ENCODE measurements at regions not wholly inside any gene's neighbourhood (a gene's known extent, or its start where the extent isn't known, plus 50 kb on each side); places are given as distances from the start of the nearest gene placed in this dataset.

GRCh38 chr1:5333291-5333690 lies 658.9 kb downstream of the NPHP4 start:
- H3K36me3 ChIP-seq (ENCODE audit: insufficient read depth, low read length): no peaks in the 10 kb centered on the region
- H3K4me1 ChIP-seq (ENCODE audit: insufficient read depth, low read length): no peaks in the 10 kb centered on the region
- no peaks in the 10 kb centered on the region for H4K20me1 ChIP-seq (ENCODE audit: insufficient read depth, low read length)
- H2AFZ ChIP-seq (ENCODE audit: low read depth, low read length): no peak overlapping the region
- DNase-seq (no peak), ATAC-seq (ENCODE audit: insufficient read depth, low read depth) (no peak)
- no peaks in the 10 kb centered on the region for H3K27me3 ChIP-seq (ENCODE audit: insufficient read depth, low read length, poor library complexity)
- no peak overlapping the region for H3K4me3 ChIP-seq (ENCODE audit: low read depth in 1 of 2, low read length in 2 of 2)
- H3K9me3 ChIP-seq (ENCODE audit: insufficient read depth, low read length, severe bottlenecking): no peaks in the 10 kb centered on the region
- H3K79me2 ChIP-seq (ENCODE audit: insufficient read depth, low read length): no peaks in the 10 kb centered on the region
- H3K9ac ChIP-seq (ENCODE audit: low read depth, low read length): no peak overlapping the region
- H3K4me2 ChIP-seq (ENCODE audit: insufficient read depth, low read length): no peak overlapping the region
- H3K27ac ChIP-seq (ENCODE audit: low read length): no peak overlapping the region
- TF ChIP-seq EZH2 (IDR thresholded peaks at IDR 0.05; ENCODE audit: borderline replicate concordance, low read depth, low read length, severe bottlenecking) (no peak), CTCF (IDR thresholded peaks at IDR 0.05; ENCODE audit: borderline replicate concordance, extremely low read depth, low read length, poor library complexity, severe bottlenecking) (no peak)

- Histone ChIP-seq H3K79me2 (ENCODE audit: insufficient read depth, low read length) (no peaks in the 10 kb centered on the region), H3K4me1 (ENCODE audit: insufficient read depth, low read length) (no peaks in the 10 kb centered on the region), H2AFZ (ENCODE audit: low read depth, low read length) (no peak overlapping the region), H3K4me3 (ENCODE audit: low read depth in 1 of 2, low read length in 2 of 2) (no peak overlapping the region), H3K36me3 (ENCODE audit: insufficient read depth, low read length) (no peaks in the 10 kb centered on the region), H3K9me3 (ENCODE audit: insufficient read depth, low read length, severe bottlenecking) (peaks cover 7% of the 10 kb centered on the region), H4K20me1 (ENCODE audit: insufficient read depth, low read length) (no peaks in the 10 kb centered on the region), H3K27ac (ENCODE audit: low read length) (no peak overlapping the region), H3K4me2 (ENCODE audit: insufficient read depth, low read length) (no peak overlapping the region), H3K27me3 (ENCODE audit: insufficient read depth, low read length, poor library complexity) (no peaks in the 10 kb centered on the region), H3K9ac (ENCODE audit: low read depth, low read length) (no peak overlapping the region)
- DNase-seq (no peak), ATAC-seq (ENCODE audit: insufficient read depth, low read depth) (no peak)
- TF ChIP-seq EZH2 (IDR thresholded peaks at IDR 0.05; ENCODE audit: borderline replicate concordance, low read depth, low read length, severe bottlenecking) (no peak), CTCF (IDR thresholded peaks at IDR 0.05; ENCODE audit: borderline replicate concordance, extremely low read depth, low read length, poor library complexity, severe bottlenecking) (no peak)
Observed at GRCh38 chr1:5331101-5331500, 661.1 kb downstream of the NPHP4 start.

- Histone ChIP-seq H3K9me3 (ENCODE audit: insufficient read depth, low read length, severe bottlenecking) (peaks cover 7% of the 10 kb centered on the region), H3K4me3 (ENCODE audit: low read depth in 1 of 2, low read length in 2 of 2) (no peak overlapping the region), H3K4me1 (ENCODE audit: insufficient read depth, low read length) (no peaks in the 10 kb centered on the region), H3K27ac (ENCODE audit: low read length) (no peak overlapping the region), H2AFZ (ENCODE audit: low read depth, low read length) (no peak overlapping the region), H3K79me2 (ENCODE audit: insufficient read depth, low read length) (no peaks in the 10 kb centered on the region), H3K27me3 (ENCODE audit: insufficient read depth, low read length, poor library complexity) (no peaks in the 10 kb centered on the region), H3K9ac (ENCODE audit: low read depth, low read length) (no peak overlapping the region), H3K36me3 (ENCODE audit: insufficient read depth, low read length) (no peaks in the 10 kb centered on the region), H3K4me2 (ENCODE audit: insufficient read depth, low read length) (no peak overlapping the region), H4K20me1 (ENCODE audit: insufficient read depth, low read length) (no peaks in the 10 kb centered on the region)
- no peak for ATAC-seq (ENCODE audit: insufficient read depth, low read depth)
- DNase-seq: no peak
- TF ChIP-seq EZH2 (IDR thresholded peaks at IDR 0.05; ENCODE audit: borderline replicate concordance, low read depth, low read length, severe bottlenecking) (no peak), CTCF (IDR thresholded peaks at IDR 0.05; ENCODE audit: borderline replicate concordance, extremely low read depth, low read length, poor library complexity, severe bottlenecking) (no peak)
Observed at GRCh38 chr1:5329068-5329739, 663.0 kb downstream of the NPHP4 start.
